ENCODE measurements at regions not wholly inside any gene's neighbourhood (a gene's known extent, or its start where the extent isn't known, plus 50 kb on each side); places are given as distances from the start of the nearest gene placed in this dataset.

GRCh38 chr16:50950955-50951354 lies 200.1 kb downstream of the SALL1 start:
- DNase-seq (ENCODE audit: low spot score): no peak
- H3K4me3 Mint-ChIP-seq: no peak overlapping the region
- no peaks in the 10 kb centered on the region for H3K9me3 Mint-ChIP-seq
- H3K4me1 Mint-ChIP-seq (ENCODE audit: low read depth): no peaks in the 10 kb centered on the region
- no peaks in the 10 kb centered on the region for H3K27me3 Mint-ChIP-seq (ENCODE audit: low read depth)
- no peaks in the 10 kb centered on the region for H3K36me3 Mint-ChIP-seq (ENCODE audit: low read depth)
- no peak overlapping the region for H3K27ac Mint-ChIP-seq

- H3K36me3 Mint-ChIP-seq (ENCODE audit: low read depth): no peaks in the 10 kb centered on the region
- no peak for DNase-seq (ENCODE audit: low spot score)
- no peaks in the 10 kb centered on the region for H3K27me3 Mint-ChIP-seq (ENCODE audit: low read depth)
These were observed 202.7 kb downstream of the SALL1 start for GRCh38 chr16:50948268-50948930.

GRCh38 chr16:50947826-50948225 lies 203.2 kb downstream of the SALL1 start:
- Mint-ChIP-seq H3K36me3 (ENCODE audit: low read depth) (no peaks in the 10 kb centered on the region), H3K4me3 (no peak overlapping the region), H3K4me1 (ENCODE audit: low read depth) (no peaks in the 10 kb centered on the region), H3K27me3 (ENCODE audit: low read depth) (no peaks in the 10 kb centered on the region), H3K27ac (no peak overlapping the region), H3K9me3 (no peaks in the 10 kb centered on the region)
- no peak for DNase-seq (ENCODE audit: low spot score)

More at GRCh38 chr16:50948268-50948930, 202.7 kb downstream of the SALL1 start:
- Mint-ChIP-seq H3K9me3 (no peaks in the 10 kb centered on the region), H3K4me3 (no peak overlapping the region), H3K4me1 (ENCODE audit: low read depth) (no peaks in the 10 kb centered on the region), H3K27ac (no peak overlapping the region)

GRCh38 chr16:50946606-50947005 lies 204.5 kb downstream of the SALL1 start:
- Mint-ChIP-seq H3K9me3 (no peaks in the 10 kb centered on the region), H3K4me3 (no peak overlapping the region), H3K36me3 (ENCODE audit: low read depth) (no peaks in the 10 kb centered on the region)

GRCh38 chr16:50946098-50946497 lies 204.2 kb downstream of the CYLD start:
- H3K4me1 Mint-ChIP-seq (ENCODE audit: low read depth): no peaks in the 10 kb centered on the region
- no peak for DNase-seq (ENCODE audit: low spot score)
- H3K9me3 Mint-ChIP-seq: no peaks in the 10 kb centered on the region
- no peak overlapping the region for H3K27ac Mint-ChIP-seq
- H3K4me3 Mint-ChIP-seq: no peak overlapping the region
- no peaks in the 10 kb centered on the region for H3K27me3 Mint-ChIP-seq (ENCODE audit: low read depth)
- H3K36me3 Mint-ChIP-seq (ENCODE audit: low read depth): no peaks in the 10 kb centered on the region

More at GRCh38 chr16:50946606-50947005, 204.5 kb downstream of the SALL1 start:
- DNase-seq (ENCODE audit: low spot score): no peak
- H3K4me1 Mint-ChIP-seq (ENCODE audit: low read depth): no peaks in the 10 kb centered on the region
- H3K27me3 Mint-ChIP-seq (ENCODE audit: low read depth): no peaks in the 10 kb centered on the region
- H3K27ac Mint-ChIP-seq: no peak overlapping the region

GRCh38 chr16:50945171-50945570 lies 203.3 kb downstream of the CYLD start:
- no peak overlapping the region for H3K27ac Mint-ChIP-seq
- H3K4me3 Mint-ChIP-seq: no peak overlapping the region
- no peak for DNase-seq (ENCODE audit: low spot score)
- H3K4me1 Mint-ChIP-seq (ENCODE audit: low read depth): no peaks in the 10 kb centered on the region
- no peaks in the 10 kb centered on the region for H3K9me3 Mint-ChIP-seq
- no peaks in the 10 kb centered on the region for H3K36me3 Mint-ChIP-seq (ENCODE audit: low read depth)
- no peaks in the 10 kb centered on the region for H3K27me3 Mint-ChIP-seq (ENCODE audit: low read depth)

- Mint-ChIP-seq H3K27me3 (ENCODE audit: low read depth) (no peaks in the 10 kb centered on the region), H3K36me3 (ENCODE audit: low read depth) (no peaks in the 10 kb centered on the region), H3K27ac (no peak overlapping the region), H3K9me3 (no peaks in the 10 kb centered on the region), H3K4me1 (ENCODE audit: low read depth) (no peaks in the 10 kb centered on the region), H3K4me3 (no peak overlapping the region)
- no peak for DNase-seq (ENCODE audit: low spot score)
These were observed 202.6 kb downstream of the CYLD start for GRCh38 chr16:50944436-50944835.

GRCh38 chr16:50944033-50944432 lies 202.1 kb downstream of the CYLD start:
- Mint-ChIP-seq H3K27ac (no peak overlapping the region), H3K9me3 (no peaks in the 10 kb centered on the region), H3K4me1 (ENCODE audit: low read depth) (no peaks in the 10 kb centered on the region), H3K27me3 (ENCODE audit: low read depth) (no peaks in the 10 kb centered on the region), H3K4me3 (no peak overlapping the region), H3K36me3 (ENCODE audit: low read depth) (no peaks in the 10 kb centered on the region)
- DNase-seq (ENCODE audit: low spot score): no peak

GRCh38 chr16:50942143-50942542 lies 200.3 kb downstream of the CYLD start:
- Mint-ChIP-seq H3K9me3 (no peaks in the 10 kb centered on the region), H3K27me3 (ENCODE audit: low read depth) (no peaks in the 10 kb centered on the region), H3K27ac (no peak overlapping the region), H3K36me3 (ENCODE audit: low read depth) (no peaks in the 10 kb centered on the region), H3K4me1 (ENCODE audit: low read depth) (no peaks in the 10 kb centered on the region), H3K4me3 (no peak overlapping the region)
- DNase-seq (ENCODE audit: low spot score): no peak

- H3K36me3 Mint-ChIP-seq (ENCODE audit: low read depth): no peaks in the 10 kb centered on the region
- DNase-seq (ENCODE audit: low spot score): no peak
- H3K27me3 Mint-ChIP-seq (ENCODE audit: low read depth): no peaks in the 10 kb centered on the region
- no peaks in the 10 kb centered on the region for H3K4me1 Mint-ChIP-seq (ENCODE audit: low read depth)
- H3K27ac Mint-ChIP-seq: no peak overlapping the region
- no peak overlapping the region for H3K4me3 Mint-ChIP-seq
- H3K9me3 Mint-ChIP-seq: no peaks in the 10 kb centered on the region
These were observed 199.8 kb downstream of the CYLD start for GRCh38 chr16:50941681-50942080.

GRCh38 chr16:50940275-50940854 lies 198.5 kb downstream of the CYLD start:
- Mint-ChIP-seq H3K4me3 (no peak overlapping the region), H3K36me3 (ENCODE audit: low read depth) (no peaks in the 10 kb centered on the region), H3K4me1 (ENCODE audit: low read depth) (no peaks in the 10 kb centered on the region), H3K27ac (no peak overlapping the region), H3K27me3 (ENCODE audit: low read depth) (no peaks in the 10 kb centered on the region), H3K9me3 (no peaks in the 10 kb centered on the region)
- DNase-seq (ENCODE audit: low spot score): no peak

- H3K4me1 Mint-ChIP-seq (ENCODE audit: low read depth): no peaks in the 10 kb centered on the region
- DNase-seq (ENCODE audit: low spot score): no peak
- no peak overlapping the region for H3K27ac Mint-ChIP-seq
- H3K4me3 Mint-ChIP-seq: no peak overlapping the region
- H3K36me3 Mint-ChIP-seq (ENCODE audit: low read depth): no peaks in the 10 kb centered on the region
- H3K27me3 Mint-ChIP-seq (ENCODE audit: low read depth): no peaks in the 10 kb centered on the region
- H3K9me3 Mint-ChIP-seq: no peaks in the 10 kb centered on the region
These were observed 197.5 kb downstream of the CYLD start for GRCh38 chr16:50939356-50939755.

- H3K9me3 Mint-ChIP-seq: no peaks in the 10 kb centered on the region
- H3K4me1 Mint-ChIP-seq (ENCODE audit: low read depth): no peaks in the 10 kb centered on the region
- H3K4me3 Mint-ChIP-seq: no peak overlapping the region
- DNase-seq (ENCODE audit: low spot score): no peak
- H3K27ac Mint-ChIP-seq: no peak overlapping the region
- H3K36me3 Mint-ChIP-seq (ENCODE audit: low read depth): no peaks in the 10 kb centered on the region
- H3K27me3 Mint-ChIP-seq (ENCODE audit: low read depth): no peaks in the 10 kb centered on the region
These were observed 197.0 kb downstream of the CYLD start for GRCh38 chr16:50938932-50939331.

GRCh38 chr16:50933262-50933661 lies 191.4 kb downstream of the CYLD start:
- Mint-ChIP-seq H3K27me3 (ENCODE audit: low read depth) (no peaks in the 10 kb centered on the region), H3K4me3 (no peak overlapping the region), H3K27ac (no peak overlapping the region), H3K9me3 (no peaks in the 10 kb centered on the region), H3K4me1 (ENCODE audit: low read depth) (no peaks in the 10 kb centered on the region), H3K36me3 (ENCODE audit: low read depth) (no peaks in the 10 kb centered on the region)
- no peak for DNase-seq (ENCODE audit: low spot score)

All from T-helper 2 cell treated with Interferon-gamma antibody and Interleukin-4, amounts not matched to agents 5 μg/mL and 100 μg/mL, for 36 hours (primary cell).